ENCODE measurements at regions not wholly inside any gene's neighbourhood (a gene's known extent, or its start where the extent isn't known, plus 50 kb on each side); places are given as distances from the start of the nearest gene placed in this dataset.

DNA sequence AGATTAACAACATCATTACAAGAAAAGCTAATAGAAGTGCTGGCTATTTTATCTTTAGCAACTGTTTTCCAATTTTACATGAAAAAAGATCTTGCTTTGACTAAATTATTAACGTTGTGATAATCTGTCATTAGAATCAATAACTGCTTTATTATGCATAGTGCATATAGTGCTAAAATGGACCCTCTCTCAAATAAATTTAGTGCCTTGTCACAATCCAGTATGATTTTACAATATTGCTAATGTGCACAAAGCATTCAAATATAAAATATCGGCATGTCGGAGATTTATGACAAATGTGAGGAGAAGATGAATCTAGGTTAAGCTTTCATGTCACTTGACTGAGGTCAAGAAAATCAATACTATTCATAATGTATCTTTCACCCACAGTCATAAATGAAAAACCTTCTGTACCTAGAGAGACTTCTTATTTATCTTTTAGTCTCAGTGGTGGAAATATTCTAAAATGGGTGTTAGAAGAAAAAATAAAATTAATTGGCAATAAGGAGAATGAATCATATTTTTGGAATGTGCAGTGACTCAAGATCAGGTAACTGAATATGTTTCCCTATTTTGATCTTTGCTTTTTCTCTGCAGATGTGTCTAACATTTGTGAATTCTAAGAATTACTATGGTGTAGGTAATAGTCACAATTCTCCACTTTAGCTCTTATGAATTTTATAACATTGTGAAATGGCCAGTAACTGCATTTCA is 672.9 kb upstream of the GRAMD2B start:
- H3K27ac Mint-ChIP-seq (ENCODE audit: unreplicated experiment) = no peak overlapping the region
- TF ChIP-seq, protein P1, sequence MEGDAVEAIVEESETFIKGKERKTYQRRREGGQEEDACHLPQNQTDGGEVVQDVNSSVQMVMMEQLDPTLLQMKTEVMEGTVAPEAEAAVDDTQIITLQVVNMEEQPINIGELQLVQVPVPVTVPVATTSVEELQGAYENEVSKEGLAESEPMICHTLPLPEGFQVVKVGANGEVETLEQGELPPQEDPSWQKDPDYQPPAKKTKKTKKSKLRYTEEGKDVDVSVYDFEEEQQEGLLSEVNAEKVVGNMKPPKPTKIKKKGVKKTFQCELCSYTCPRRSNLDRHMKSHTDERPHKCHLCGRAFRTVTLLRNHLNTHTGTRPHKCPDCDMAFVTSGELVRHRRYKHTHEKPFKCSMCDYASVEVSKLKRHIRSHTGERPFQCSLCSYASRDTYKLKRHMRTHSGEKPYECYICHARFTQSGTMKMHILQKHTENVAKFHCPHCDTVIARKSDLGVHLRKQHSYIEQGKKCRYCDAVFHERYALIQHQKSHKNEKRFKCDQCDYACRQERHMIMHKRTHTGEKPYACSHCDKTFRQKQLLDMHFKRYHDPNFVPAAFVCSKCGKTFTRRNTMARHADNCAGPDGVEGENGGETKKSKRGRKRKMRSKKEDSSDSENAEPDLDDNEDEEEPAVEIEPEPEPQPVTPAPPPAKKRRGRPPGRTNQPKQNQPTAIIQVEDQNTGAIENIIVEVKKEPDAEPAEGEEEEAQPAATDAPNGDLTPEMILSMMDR (IDR thresholded peaks at IDR 0.05; ENCODE audit: partially characterized antibody, unreplicated experiment) = no peak
- no peaks in the 10 kb centered on the region for H3K36me3 Mint-ChIP-seq (ENCODE audit: unreplicated experiment)
- DNase-seq = no peak
- H3K4me3 Mint-ChIP-seq (ENCODE audit: unreplicated experiment) = no peak overlapping the region
- H3K9me3 Mint-ChIP-seq (ENCODE audit: unreplicated experiment) = no peaks in the 10 kb centered on the region
- H3K27me3 Mint-ChIP-seq (ENCODE audit: unreplicated experiment) = no peaks in the 10 kb centered on the region
- H3K4me1 Mint-ChIP-seq (ENCODE audit: low read depth, unreplicated experiment) = peaks cover 2% of the 10 kb centered on the region

- TF ChIP-seq, protein P1 (IDR thresholded peaks at IDR 0.05; ENCODE audit: partially characterized antibody, unreplicated experiment) = no peak
- no peaks in the 10 kb centered on the region for H3K27me3 Mint-ChIP-seq (ENCODE audit: unreplicated experiment)
Measured at GRCh38 chr5:125750861-125751186, 672.4 kb upstream of the GRAMD2B start.

GRCh38 chr5:125756456-125756855 is 666.8 kb upstream of the GRAMD2B start:
- Mint-ChIP-seq H3K4me3 (ENCODE audit: unreplicated experiment) (no peak overlapping the region), H3K4me1 (ENCODE audit: low read depth, unreplicated experiment) (no peaks in the 10 kb centered on the region), H3K27me3 (ENCODE audit: unreplicated experiment) (no peaks in the 10 kb centered on the region), H3K36me3 (ENCODE audit: unreplicated experiment) (peaks cover 7% of the 10 kb centered on the region), H3K27ac (ENCODE audit: unreplicated experiment) (no peak overlapping the region), H3K9me3 (ENCODE audit: unreplicated experiment) (no peaks in the 10 kb centered on the region)
- TF ChIP-seq, protein P1 (IDR thresholded peaks at IDR 0.05; ENCODE audit: partially characterized antibody, unreplicated experiment) = no peak
- no peak for DNase-seq

More at GRCh38 chr5:125750861-125751186, 672.4 kb upstream of the GRAMD2B start:
- Mint-ChIP-seq H3K36me3 (ENCODE audit: unreplicated experiment) (no peaks in the 10 kb centered on the region), H3K9me3 (ENCODE audit: unreplicated experiment) (no peaks in the 10 kb centered on the region), H3K4me1 (ENCODE audit: low read depth, unreplicated experiment) (peaks cover 2% of the 10 kb centered on the region), H3K27ac (ENCODE audit: unreplicated experiment) (no peak overlapping the region), H3K4me3 (ENCODE audit: unreplicated experiment) (no peak overlapping the region)
- no peak for DNase-seq

DNA sequence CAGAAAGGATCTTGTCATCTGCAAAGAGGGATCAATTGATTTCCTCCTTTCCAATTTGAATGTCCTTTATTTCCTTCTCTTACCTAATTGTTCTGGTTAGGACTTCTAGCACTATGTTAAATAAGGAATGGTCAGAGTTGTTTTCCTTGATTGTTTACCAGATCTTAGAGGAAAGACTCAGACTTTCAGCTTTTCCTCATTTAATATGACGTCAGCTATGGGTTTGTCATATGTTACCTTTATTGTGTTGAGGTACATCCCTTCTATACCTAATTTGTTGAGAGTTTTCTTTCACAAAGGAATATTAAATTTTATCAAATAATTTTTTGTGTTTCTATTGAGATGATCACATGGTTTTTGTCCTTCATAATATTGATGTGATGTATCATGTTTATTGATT is 656.5 kb upstream of the GRAMD2B start:
- H3K36me3 Mint-ChIP-seq (ENCODE audit: unreplicated experiment) = peaks cover 4% of the 10 kb centered on the region
- H3K27me3 Mint-ChIP-seq (ENCODE audit: unreplicated experiment) = no peaks in the 10 kb centered on the region

DNA sequence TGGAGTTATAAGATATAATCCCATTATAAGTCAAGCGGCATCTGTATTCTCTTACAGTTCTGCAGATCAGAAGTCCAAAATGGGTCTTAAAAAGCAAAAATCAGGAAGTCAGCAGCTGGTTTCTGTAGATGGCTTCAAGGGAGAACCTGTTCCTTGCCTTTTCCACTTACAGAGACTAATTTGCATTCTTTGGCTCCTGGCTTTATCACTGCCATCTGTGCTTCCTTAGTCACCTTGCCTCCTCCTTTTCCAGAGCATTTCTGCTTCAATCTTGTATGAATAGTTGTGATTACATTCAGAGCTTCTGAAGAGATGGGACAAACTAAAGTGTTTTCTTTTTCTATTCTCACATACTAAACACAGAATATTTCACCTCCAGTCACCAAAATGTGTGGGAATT is 647.3 kb upstream of the GRAMD2B start:
- Mint-ChIP-seq H3K9me3 (ENCODE audit: unreplicated experiment) (no peaks in the 10 kb centered on the region), H3K36me3 (ENCODE audit: unreplicated experiment) (no peaks in the 10 kb centered on the region), H3K4me3 (ENCODE audit: unreplicated experiment) (no peak overlapping the region), H3K27ac (ENCODE audit: unreplicated experiment) (no peak overlapping the region), H3K27me3 (ENCODE audit: unreplicated experiment) (no peaks in the 10 kb centered on the region), H3K4me1 (ENCODE audit: low read depth, unreplicated experiment) (peaks cover 5% of the 10 kb centered on the region)
- DNase-seq = no peak
- TF ChIP-seq, protein P1 (IDR thresholded peaks at IDR 0.05; ENCODE audit: partially characterized antibody, unreplicated experiment) = no peak

More for the DNA sequence above, 656.5 kb upstream of the GRAMD2B start:
- H3K4me3 Mint-ChIP-seq (ENCODE audit: unreplicated experiment) = no peak overlapping the region
- TF ChIP-seq, protein P1 (IDR thresholded peaks at IDR 0.05; ENCODE audit: partially characterized antibody, unreplicated experiment) = no peak
- H3K4me1 Mint-ChIP-seq (ENCODE audit: low read depth, unreplicated experiment) = no peaks in the 10 kb centered on the region
- H3K9me3 Mint-ChIP-seq (ENCODE audit: unreplicated experiment) = no peaks in the 10 kb centered on the region
- no peak for DNase-seq
- no peak overlapping the region for H3K27ac Mint-ChIP-seq (ENCODE audit: unreplicated experiment)

All from glutamatergic neuron (in vitro differentiated cells).